Left ventricle myocardium inferior (tissue), 1 donor: ENCODE measurements at regions not wholly inside any gene's neighbourhood (a gene's known extent, or its start where the extent isn't known, plus 50 kb on each side); places are given as distances from the start of the nearest gene placed in this dataset.

Experiments
- DNase-seq: peaks from one replicate; pipeline ENCODE4 v3.0.0-alpha.2; 2020
- H3K27ac ChIP-seq: fragments of 200-600 bp; replicated peaks from 2 replicates; pipeline ENCODE4 v1.8.0; 2021
- H3K27me3 ChIP-seq: fragments of 200-600 bp; 2 replicates; pipeline ENCODE4 v1.8.0; 2021; ENCODE audit warnings: low read depth
- H3K36me3 ChIP-seq: fragments of 200-600 bp; 2 replicates; pipeline ENCODE4 v1.8.0; 2021
- H3K4me1 ChIP-seq: fragments of 200-600 bp; 2 replicates; pipeline ENCODE4 v1.8.0; 2021
- H3K4me3 ChIP-seq: fragments of 200-600 bp; 2 replicates; pipeline ENCODE4 v1.8.0; 2021; ENCODE audit warnings: mild to moderate bottlenecking, moderate library complexity
- H3K9me3 ChIP-seq: fragments of 200-600 bp; replicated peaks from 2 replicates; pipeline ENCODE4 v1.8.0; 2021
- intact Hi-C: fragments of 100-400 bp; cut with micrococcal nuclease; formaldehyde crosslinking; loops from one replicate; pipeline ENCODE4 v1.11.0; 2022
- TF ChIP-seq, protein P1 (sequence below): fragments of 200-600 bp; IDR thresholded peaks from 2 replicates; pipeline ENCODE4 v1.8.0; 2021; ENCODE audit warnings: antibody characterized with exemption, mild to moderate bottlenecking, borderline replicate concordance
- donor health status: DM: no; HTN: yes; CAD: no; lungs with severe emphysema.

DNA sequence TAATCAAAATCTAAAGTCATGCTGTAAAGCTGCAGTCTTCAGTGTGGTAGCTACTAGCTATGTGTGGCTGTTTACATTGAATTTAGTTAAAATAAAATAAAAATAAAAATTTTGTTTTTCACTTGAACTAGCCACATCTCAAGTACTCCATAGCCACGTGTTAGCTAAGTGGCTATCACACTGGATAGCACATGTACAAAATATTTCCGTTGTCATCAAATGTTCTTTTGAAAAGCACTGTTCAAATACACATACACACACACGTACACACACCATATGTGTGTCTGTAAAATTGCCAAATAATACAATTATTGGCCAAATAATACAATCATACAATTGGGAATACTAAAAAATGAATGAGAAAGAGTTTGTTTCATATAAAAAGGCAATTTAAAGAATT, 778.2 kb upstream of the FLRT2 start:
- TF ChIP-seq, protein P1, sequence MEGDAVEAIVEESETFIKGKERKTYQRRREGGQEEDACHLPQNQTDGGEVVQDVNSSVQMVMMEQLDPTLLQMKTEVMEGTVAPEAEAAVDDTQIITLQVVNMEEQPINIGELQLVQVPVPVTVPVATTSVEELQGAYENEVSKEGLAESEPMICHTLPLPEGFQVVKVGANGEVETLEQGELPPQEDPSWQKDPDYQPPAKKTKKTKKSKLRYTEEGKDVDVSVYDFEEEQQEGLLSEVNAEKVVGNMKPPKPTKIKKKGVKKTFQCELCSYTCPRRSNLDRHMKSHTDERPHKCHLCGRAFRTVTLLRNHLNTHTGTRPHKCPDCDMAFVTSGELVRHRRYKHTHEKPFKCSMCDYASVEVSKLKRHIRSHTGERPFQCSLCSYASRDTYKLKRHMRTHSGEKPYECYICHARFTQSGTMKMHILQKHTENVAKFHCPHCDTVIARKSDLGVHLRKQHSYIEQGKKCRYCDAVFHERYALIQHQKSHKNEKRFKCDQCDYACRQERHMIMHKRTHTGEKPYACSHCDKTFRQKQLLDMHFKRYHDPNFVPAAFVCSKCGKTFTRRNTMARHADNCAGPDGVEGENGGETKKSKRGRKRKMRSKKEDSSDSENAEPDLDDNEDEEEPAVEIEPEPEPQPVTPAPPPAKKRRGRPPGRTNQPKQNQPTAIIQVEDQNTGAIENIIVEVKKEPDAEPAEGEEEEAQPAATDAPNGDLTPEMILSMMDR: no peak
- H3K36me3 ChIP-seq: no peaks in the 10 kb centered on the region

DNA sequence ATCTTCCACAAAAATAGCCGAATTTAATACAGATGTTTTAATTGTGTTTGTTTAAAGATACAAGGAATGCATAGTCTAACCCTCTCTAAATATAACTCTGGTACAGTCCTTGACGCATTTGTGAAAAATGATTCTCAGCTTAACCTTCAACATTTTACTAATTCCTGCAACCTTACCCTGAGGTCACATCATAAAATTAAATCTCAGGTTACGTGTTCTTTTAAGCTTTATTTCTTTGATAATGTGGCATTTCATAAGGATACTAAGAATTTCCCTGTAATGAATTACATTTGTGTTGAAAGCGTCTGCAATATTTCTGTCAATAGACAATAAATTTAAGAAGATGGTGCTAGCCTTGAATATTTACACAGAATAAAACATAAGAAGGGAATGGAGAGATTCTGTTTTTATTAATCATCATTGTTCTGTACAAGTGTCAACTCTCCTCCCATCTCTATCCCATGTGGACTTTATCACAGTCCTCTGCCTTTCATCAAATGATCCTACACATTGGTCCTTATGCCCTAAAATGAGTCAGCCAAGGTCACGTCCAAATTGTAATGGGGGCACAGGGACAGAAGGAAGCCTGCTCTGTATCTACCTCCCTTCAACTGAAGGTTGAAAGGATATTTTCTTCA, 769.3 kb upstream of the FLRT2 start:
- peaks cover 24% of the 10 kb centered on the region for H3K9me3 ChIP-seq
- no peak for DNase-seq
- H3K36me3 ChIP-seq: no peaks in the 10 kb centered on the region
- H3K27me3 ChIP-seq: no peaks in the 10 kb centered on the region
- intact Hi-C loops: no loop called here
- H3K27ac ChIP-seq: no peak overlapping the region
- H3K4me3 ChIP-seq: no peak overlapping the region
- TF ChIP-seq, protein P1: no peak
- H3K4me1 ChIP-seq: no peaks in the 10 kb centered on the region

More for the DNA sequence above, 778.2 kb upstream of the FLRT2 start:
- H3K4me1 ChIP-seq: no peaks in the 10 kb centered on the region
- no peaks in the 10 kb centered on the region for H3K27me3 ChIP-seq
- intact Hi-C loops: no loop called here
- no peak overlapping the region for H3K4me3 ChIP-seq
- H3K9me3 ChIP-seq: peaks cover 15% of the 10 kb centered on the region
- no peak for DNase-seq
- H3K27ac ChIP-seq: no peak overlapping the region

DNA sequence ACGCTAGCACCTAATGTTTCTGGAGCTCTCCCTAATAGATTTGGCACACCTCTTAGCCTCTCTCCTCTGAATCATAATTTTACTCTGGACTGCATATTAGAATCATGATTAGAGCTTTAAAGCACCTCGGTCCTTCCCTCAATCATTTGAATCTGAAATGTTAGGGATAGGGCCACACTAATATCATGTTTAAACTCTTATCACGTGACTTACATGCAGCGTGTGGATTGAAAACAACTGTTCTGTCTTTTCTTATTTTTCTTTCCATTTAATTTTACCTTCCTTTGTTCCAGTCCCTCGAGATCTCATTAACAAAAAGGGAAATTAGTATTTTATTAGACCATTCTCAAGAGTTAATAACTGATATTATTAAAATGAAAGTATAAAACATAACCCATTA, 762.5 kb upstream of the FLRT2 start:
- Histone ChIP-seq H3K4me3 (no peak overlapping the region), H3K4me1 (no peaks in the 10 kb centered on the region), H3K27me3 (no peaks in the 10 kb centered on the region), H3K27ac (no peak overlapping the region), H3K36me3 (no peaks in the 10 kb centered on the region), H3K9me3 (peaks cover 41% of the 10 kb centered on the region)
- DNase-seq: no peak
- intact Hi-C loops: no loop called here
- TF ChIP-seq, protein P1: no peak

DNA sequence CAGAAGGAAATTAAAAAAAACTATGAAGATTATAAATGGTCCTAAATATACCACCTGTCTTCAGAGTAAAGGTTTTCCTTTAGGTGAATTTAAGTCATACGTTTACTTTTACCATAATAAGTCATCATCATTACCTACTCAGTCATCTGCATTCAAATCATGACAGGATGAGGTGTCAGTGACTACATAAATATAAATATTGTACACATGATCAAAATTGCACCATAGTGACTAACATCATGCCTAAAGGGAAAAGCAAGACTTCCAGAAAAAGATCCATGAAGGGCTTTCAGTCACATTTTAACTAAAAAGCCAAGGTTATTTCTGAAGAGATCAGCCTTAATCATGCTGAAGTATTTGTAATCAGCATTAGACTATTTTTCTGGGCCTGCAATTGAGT, 759.9 kb upstream of the FLRT2 start:
- H3K27ac ChIP-seq: no peak overlapping the region
- intact Hi-C loops: no loop called here
- no peaks in the 10 kb centered on the region for H3K27me3 ChIP-seq
- no peaks in the 10 kb centered on the region for H3K4me1 ChIP-seq
- no peak overlapping the region for H3K4me3 ChIP-seq
- TF ChIP-seq, protein P1: no peak
- H3K9me3 ChIP-seq: peaks cover 41% of the 10 kb centered on the region
- no peak for DNase-seq
- H3K36me3 ChIP-seq: no peaks in the 10 kb centered on the region

DNA sequence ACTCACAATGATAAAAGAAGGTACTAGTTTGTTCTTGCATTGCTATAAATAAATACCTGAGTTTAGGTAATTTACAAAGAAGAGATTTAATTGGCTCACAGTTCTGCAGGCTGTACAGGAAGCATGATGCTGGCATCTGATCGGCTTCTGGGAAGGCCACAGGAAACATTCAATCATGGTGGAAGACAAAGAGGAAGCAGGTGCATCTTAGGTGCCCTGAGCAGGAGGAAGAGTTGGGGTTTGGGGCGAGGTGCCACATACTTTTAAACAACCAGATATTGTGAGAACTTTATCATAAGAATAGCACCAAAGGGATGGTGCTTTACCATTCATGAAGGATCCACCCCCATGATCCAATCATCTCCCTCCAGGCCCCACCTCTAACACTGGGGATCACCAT, 752.6 kb upstream of the FLRT2 start:
- Histone ChIP-seq H3K36me3 (no peaks in the 10 kb centered on the region), H3K27me3 (no peaks in the 10 kb centered on the region), H3K4me1 (no peaks in the 10 kb centered on the region), H3K4me3 (no peak overlapping the region), H3K27ac (no peak overlapping the region), H3K9me3 (peaks cover 18% of the 10 kb centered on the region)
- intact Hi-C loops: no loop called here
- no peak for DNase-seq
- TF ChIP-seq, protein P1: no peak

DNA sequence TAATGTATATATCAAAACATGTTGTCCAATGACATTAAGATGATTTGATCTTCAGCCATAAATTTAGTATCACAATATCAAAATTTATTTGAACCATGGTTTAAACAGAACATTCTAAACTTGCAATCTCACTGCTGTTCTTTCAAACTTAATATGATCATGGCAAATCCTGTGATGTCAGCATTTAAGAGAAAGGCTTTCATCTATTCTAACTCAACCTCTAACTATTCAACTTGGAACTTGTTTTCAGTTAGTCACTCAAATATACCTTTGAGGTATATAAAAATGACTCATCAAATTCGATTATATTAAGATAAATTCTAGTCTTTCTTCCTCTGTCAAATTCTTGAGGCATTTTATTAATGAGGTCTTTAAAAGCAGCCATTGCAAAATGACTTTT, 747.0 kb upstream of the FLRT2 start:
- Histone ChIP-seq H3K4me3 (no peak overlapping the region), H3K9me3 (peaks cover 6% of the 10 kb centered on the region), H3K27ac (no peak overlapping the region), H3K4me1 (no peaks in the 10 kb centered on the region), H3K36me3 (no peaks in the 10 kb centered on the region), H3K27me3 (no peaks in the 10 kb centered on the region)
- DNase-seq: no peak
- TF ChIP-seq, protein P1: no peak
- intact Hi-C loops: loop anchor here (5.0 kb wide), 1 partner anchor 881 kb away; no protein-coding TSS in a partner anchor
